ENCODE measurements at regions not wholly inside any gene's neighbourhood (a gene's known extent, or its start where the extent isn't known, plus 50 kb on each side); places are given as distances from the start of the nearest gene placed in this dataset.

- 93% methylated on average over 15 of the region's 21 CpGs for WGBS (ENCODE audit: insufficient coverage)
- Histone ChIP-seq H3K4me3 (replicated peaks in 1 of 3; ENCODE audit: low read depth in 2 of 3, low read length in 3 of 3) (no peak overlapping the region), H3K27ac (ENCODE audit: low read depth in 1 of 2, low read length in 2 of 2) (no peak overlapping the region), H3K79me2 (ENCODE audit: insufficient read depth, low read length) (no peaks in the 10 kb centered on the region), H3K4me2 (replicated peaks; ENCODE audit: extremely low read depth, low read length, poor library complexity, severe bottlenecking) (no peak overlapping the region), H3K4me1 (ENCODE audit: control insufficient read depth in 1 of 2, insufficient read depth in 2 of 2, low read length in 2 of 2) (peaks cover 4 to 6% of the 10 kb centered on the region in 2 donors), H3K27me3 (ENCODE audit: control insufficient read depth in 2 of 2, insufficient read depth in 2 of 2, low read length in 2 of 2) (peaks cover 0 to 7% of the 10 kb centered on the region in 2 donors), H4K20me1 (ENCODE audit: insufficient read depth, low read length) (no peaks in the 10 kb centered on the region), H2AFZ (ENCODE audit: insufficient read depth, low read depth, low read length, poor library complexity, severe bottlenecking) (no peak overlapping the region), H3K9ac (ENCODE audit: insufficient read depth, low read length, poor library complexity, severe bottlenecking) (no peak overlapping the region), H3K36me3 (replicated peaks in 1 of 2; ENCODE audit: control insufficient read depth in 1 of 2, insufficient read depth in 2 of 2, low read length in 2 of 2) (no peaks in the 10 kb centered on the region), H3K9me3 (replicated peaks in 1 of 2; ENCODE audit: control insufficient read depth in 1 of 2, insufficient read depth in 1 of 2, low read length in 2 of 2) (no peaks in the 10 kb centered on the region)
- Mint-ChIP-seq H3K4me1 (peaks cover 10% of the 10 kb centered on the region), H3K27me3 (ENCODE audit: low read depth in 3 of 3) (peaks cover 18 to 27% (median 25%) of the 10 kb centered on the region in 3 donors), H3K36me3 (no peaks in the 10 kb centered on the region), H3K4me3 (no peak overlapping the region), H3K27ac (no peak overlapping the region), H3K9me3 (peaks cover 4 to 13% (median 8%) of the 10 kb centered on the region in 7 donors)
- intact Hi-C loops (cut with micrococcal nuclease): no loop called here
- no peak for TF ChIP-seq CTCF (IDR thresholded peaks at IDR 0.05)
- DNase-seq: no peak
Observed at GRCh38 chr18:78627551-78628346, 351.9 kb upstream of the SALL3 start.

GRCh38 chr18:78629426-78629825 is 350.2 kb upstream of the SALL3 start:
- Histone ChIP-seq H3K4me2 (replicated peaks; ENCODE audit: extremely low read depth, low read length, poor library complexity, severe bottlenecking) (no peak overlapping the region), H3K27ac (ENCODE audit: low read depth in 1 of 2, low read length in 2 of 2) (no peak overlapping the region), H3K27me3 (ENCODE audit: control insufficient read depth in 2 of 2, insufficient read depth in 2 of 2, low read length in 2 of 2) (peaks cover 0 to 7% of the 10 kb centered on the region in 2 donors), H3K79me2 (ENCODE audit: insufficient read depth, low read length) (no peaks in the 10 kb centered on the region), H4K20me1 (ENCODE audit: insufficient read depth, low read length) (no peaks in the 10 kb centered on the region), H3K36me3 (replicated peaks in 1 of 2; ENCODE audit: control insufficient read depth in 1 of 2, insufficient read depth in 2 of 2, low read length in 2 of 2) (no peaks in the 10 kb centered on the region), H3K4me3 (replicated peaks in 1 of 3; ENCODE audit: low read depth in 2 of 3, low read length in 3 of 3) (no peak overlapping the region), H3K4me1 (ENCODE audit: control insufficient read depth in 1 of 2, insufficient read depth in 2 of 2, low read length in 2 of 2) (peaks cover 4 to 6% of the 10 kb centered on the region in 2 donors), H3K9ac (ENCODE audit: insufficient read depth, low read length, poor library complexity, severe bottlenecking) (no peak overlapping the region), H2AFZ (ENCODE audit: insufficient read depth, low read depth, low read length, poor library complexity, severe bottlenecking) (no peak overlapping the region), H3K9me3 (replicated peaks in 1 of 2; ENCODE audit: control insufficient read depth in 1 of 2, insufficient read depth in 1 of 2, low read length in 2 of 2) (peaks cover 0 to 4% of the 10 kb centered on the region in 2 donors)
- WGBS (ENCODE audit: insufficient coverage): 88% methylated on average over 11 of the region's 15 CpGs
- TF ChIP-seq CTCF (IDR thresholded peaks at IDR 0.05): no peak
- peaks cover 2 to 17% (median 11%) of the 10 kb centered on the region in 7 donors for H3K9me3 Mint-ChIP-seq
- H3K4me1 Mint-ChIP-seq: peaks cover 10% of the 10 kb centered on the region
- no peak overlapping the region for H3K4me3 Mint-ChIP-seq
- no peak for DNase-seq
- intact Hi-C loops (cut with micrococcal nuclease): no loop called here
- no peaks in the 10 kb centered on the region for H3K36me3 Mint-ChIP-seq
- no peak overlapping the region for H3K27ac Mint-ChIP-seq
- H3K27me3 Mint-ChIP-seq (ENCODE audit: low read depth in 3 of 3): peaks cover 16 to 18% (median 17%) of the 10 kb centered on the region in 3 donors
